Skeletal muscle satellite cell (primary cell): ENCODE measurements at regions not wholly inside any gene's neighbourhood (a gene's known extent, or its start where the extent isn't known, plus 50 kb on each side); places are given as distances from the start of the nearest gene placed in this dataset.
"Not testable (repeated sequence)": the region's sequence is repeated elsewhere in the genome, so short reads cannot be mapped to it uniquely, and the experiment has no call there.

Experiments
- H3K27me3 ChIP-seq: 2 replicates; pipeline ENCODE4 v1.7.0; 2013; ENCODE audit warnings: low read length; ENCODE audit not compliant: control insufficient read depth, insufficient read depth
- H3K36me3 ChIP-seq: 2 replicates; pipeline ENCODE4 v1.7.0; 2013; ENCODE audit warnings: mild to moderate bottlenecking, control low read depth, low read length; ENCODE audit not compliant: insufficient read depth
- H3K4me1 ChIP-seq: 2 replicates; pipeline ENCODE4 v1.7.0; 2013; ENCODE audit warnings: low read length; ENCODE audit not compliant: control insufficient read depth, insufficient read depth
- H3K4me2 ChIP-seq: 2 replicates; pipeline ENCODE4 v1.7.0; 2013; ENCODE audit warnings: mild to moderate bottlenecking, low read length
- H3K4me3 ChIP-seq: 2 replicates; pipeline ENCODE4 v1.7.0; 2013; ENCODE audit warnings: low read length
- H3K9ac ChIP-seq: 2 replicates; pipeline ENCODE4 v1.7.0; 2013; ENCODE audit warnings: mild to moderate bottlenecking, low read depth, low read length, moderate library complexity
- H3K9me3 ChIP-seq: replicated peaks from 2 replicates; pipeline ENCODE4 v1.7.0; 2013; ENCODE audit warnings: mild to moderate bottlenecking, control low read depth, low read length

GRCh38 chr1:146883190-146883589, 54.9 kb upstream of the NBPF12 start:
- H3K27me3 ChIP-seq, H3K9me3 ChIP-seq, H3K4me2 ChIP-seq, H3K36me3 ChIP-seq, H3K4me1 ChIP-seq, H3K9ac ChIP-seq, H3K4me3 ChIP-seq: not testable (repeated sequence)

GRCh38 chr1:146881096-146881495, 57.0 kb upstream of the NBPF12 start:
- not testable (repeated sequence) for H3K4me2 ChIP-seq, H3K4me3 ChIP-seq, H3K27me3 ChIP-seq, H3K4me1 ChIP-seq, H3K9me3 ChIP-seq, H3K36me3 ChIP-seq, H3K9ac ChIP-seq

GRCh38 chr1:146863799-146864319, 74.3 kb upstream of the NBPF12 start:
- not testable (repeated sequence) for H3K27me3 ChIP-seq, H3K4me2 ChIP-seq, H3K36me3 ChIP-seq, H3K9me3 ChIP-seq, H3K4me1 ChIP-seq, H3K4me3 ChIP-seq, H3K9ac ChIP-seq

GRCh38 chr1:146853147-146853546, 85.0 kb upstream of the NBPF12 start:
- not testable (repeated sequence) for H3K4me2 ChIP-seq, H3K9me3 ChIP-seq, H3K4me3 ChIP-seq, H3K27me3 ChIP-seq, H3K9ac ChIP-seq, H3K36me3 ChIP-seq, H3K4me1 ChIP-seq

- H3K4me3 ChIP-seq, H3K9ac ChIP-seq, H3K27me3 ChIP-seq, H3K4me2 ChIP-seq, H3K4me1 ChIP-seq, H3K36me3 ChIP-seq, H3K9me3 ChIP-seq: not testable (repeated sequence)
Measured at GRCh38 chr1:146850352-146850889, 87.7 kb upstream of the NBPF12 start.

- not testable (repeated sequence) for H3K4me3 ChIP-seq, H3K27me3 ChIP-seq, H3K36me3 ChIP-seq, H3K4me1 ChIP-seq, H3K4me2 ChIP-seq, H3K9ac ChIP-seq, H3K9me3 ChIP-seq
Measured at GRCh38 chr1:146838725-146839124, 99.4 kb upstream of the NBPF12 start.

GRCh38 chr1:146826957-146827356, 111.2 kb upstream of the NBPF12 start:
- not testable (repeated sequence) for H3K27me3 ChIP-seq, H3K9me3 ChIP-seq, H3K4me3 ChIP-seq, H3K4me2 ChIP-seq, H3K4me1 ChIP-seq, H3K9ac ChIP-seq, H3K36me3 ChIP-seq

- not testable (repeated sequence) for H3K36me3 ChIP-seq, H3K27me3 ChIP-seq, H3K4me1 ChIP-seq, H3K9me3 ChIP-seq, H3K4me3 ChIP-seq, H3K4me2 ChIP-seq, H3K9ac ChIP-seq
Measured at GRCh38 chr1:146794236-146794635, 143.9 kb upstream of the NBPF12 start.

- H3K36me3 ChIP-seq, H3K4me3 ChIP-seq, H3K9ac ChIP-seq, H3K27me3 ChIP-seq, H3K9me3 ChIP-seq, H3K4me1 ChIP-seq, H3K4me2 ChIP-seq: not testable (repeated sequence)
Measured at GRCh38 chr1:146792725-146793124, 145.4 kb upstream of the NBPF12 start.

GRCh38 chr1:146784212-146784940, 153.7 kb upstream of the NBPF12 start:
- H3K9ac ChIP-seq, H3K27me3 ChIP-seq, H3K4me2 ChIP-seq, H3K36me3 ChIP-seq, H3K9me3 ChIP-seq, H3K4me1 ChIP-seq, H3K4me3 ChIP-seq: not testable (repeated sequence)

- not testable (repeated sequence) for H3K4me3 ChIP-seq, H3K9ac ChIP-seq, H3K9me3 ChIP-seq, H3K27me3 ChIP-seq, H3K4me2 ChIP-seq, H3K4me1 ChIP-seq, H3K36me3 ChIP-seq
Measured at GRCh38 chr1:146781235-146781634, 156.9 kb upstream of the NBPF12 start.

GRCh38 chr1:146777826-146778602, 160.1 kb upstream of the NBPF12 start:
- H3K4me2 ChIP-seq, H3K4me3 ChIP-seq, H3K9ac ChIP-seq, H3K36me3 ChIP-seq, H3K27me3 ChIP-seq, H3K9me3 ChIP-seq, H3K4me1 ChIP-seq: not testable (repeated sequence)
